ENCODE measurements at regions not wholly inside any gene's neighbourhood (a gene's known extent, or its start where the extent isn't known, plus 50 kb on each side); places are given as distances from the start of the nearest gene placed in this dataset.

DNA sequence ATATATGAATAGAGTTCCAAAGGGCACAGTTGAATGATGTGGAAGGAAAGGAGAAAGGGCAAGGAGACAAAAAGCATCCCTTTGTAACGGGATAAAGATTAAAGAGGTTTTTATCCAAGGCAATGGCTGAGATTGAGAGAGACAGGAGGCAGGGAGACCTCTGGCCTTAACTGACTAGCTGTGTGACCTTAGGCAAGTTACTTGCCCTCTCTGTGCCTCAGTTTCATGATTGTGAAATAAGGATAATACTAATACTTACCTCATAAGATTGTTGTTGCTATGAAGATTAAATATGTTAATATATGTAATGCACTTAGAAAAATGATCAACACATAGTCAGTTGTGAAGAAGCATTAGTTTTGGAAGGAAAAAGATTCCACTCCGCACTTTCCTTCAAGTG, 130.2 kb upstream of the EEA1 start:
- Histone ChIP-seq H3K36me3 (no peaks in the 10 kb centered on the region), H3K27me3 (no peaks in the 10 kb centered on the region), H3K27ac (no peak overlapping the region), H3K4me3 (no peak overlapping the region), H3K9me3 (no peaks in the 10 kb centered on the region), H3K4me1 (ENCODE audit: insufficient read depth) (peaks cover 13% of the 10 kb centered on the region)
- intact Hi-C loops (cut with DNase I): no loop called here
- TF ChIP-seq, protein P1, sequence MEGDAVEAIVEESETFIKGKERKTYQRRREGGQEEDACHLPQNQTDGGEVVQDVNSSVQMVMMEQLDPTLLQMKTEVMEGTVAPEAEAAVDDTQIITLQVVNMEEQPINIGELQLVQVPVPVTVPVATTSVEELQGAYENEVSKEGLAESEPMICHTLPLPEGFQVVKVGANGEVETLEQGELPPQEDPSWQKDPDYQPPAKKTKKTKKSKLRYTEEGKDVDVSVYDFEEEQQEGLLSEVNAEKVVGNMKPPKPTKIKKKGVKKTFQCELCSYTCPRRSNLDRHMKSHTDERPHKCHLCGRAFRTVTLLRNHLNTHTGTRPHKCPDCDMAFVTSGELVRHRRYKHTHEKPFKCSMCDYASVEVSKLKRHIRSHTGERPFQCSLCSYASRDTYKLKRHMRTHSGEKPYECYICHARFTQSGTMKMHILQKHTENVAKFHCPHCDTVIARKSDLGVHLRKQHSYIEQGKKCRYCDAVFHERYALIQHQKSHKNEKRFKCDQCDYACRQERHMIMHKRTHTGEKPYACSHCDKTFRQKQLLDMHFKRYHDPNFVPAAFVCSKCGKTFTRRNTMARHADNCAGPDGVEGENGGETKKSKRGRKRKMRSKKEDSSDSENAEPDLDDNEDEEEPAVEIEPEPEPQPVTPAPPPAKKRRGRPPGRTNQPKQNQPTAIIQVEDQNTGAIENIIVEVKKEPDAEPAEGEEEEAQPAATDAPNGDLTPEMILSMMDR (IDR thresholded peaks at IDR 0.05): no peak
- TF ChIP-seq EP300 (IDR thresholded peaks at IDR 0.05) (no peak), POLR2A (IDR thresholded peaks at IDR 0.05) (no peak)
- no peak for DNase-seq
- WGBS, 3 donors: 93 to 97% (median 95%) methylated on average over 2 of the region's 2 CpGs

DNA sequence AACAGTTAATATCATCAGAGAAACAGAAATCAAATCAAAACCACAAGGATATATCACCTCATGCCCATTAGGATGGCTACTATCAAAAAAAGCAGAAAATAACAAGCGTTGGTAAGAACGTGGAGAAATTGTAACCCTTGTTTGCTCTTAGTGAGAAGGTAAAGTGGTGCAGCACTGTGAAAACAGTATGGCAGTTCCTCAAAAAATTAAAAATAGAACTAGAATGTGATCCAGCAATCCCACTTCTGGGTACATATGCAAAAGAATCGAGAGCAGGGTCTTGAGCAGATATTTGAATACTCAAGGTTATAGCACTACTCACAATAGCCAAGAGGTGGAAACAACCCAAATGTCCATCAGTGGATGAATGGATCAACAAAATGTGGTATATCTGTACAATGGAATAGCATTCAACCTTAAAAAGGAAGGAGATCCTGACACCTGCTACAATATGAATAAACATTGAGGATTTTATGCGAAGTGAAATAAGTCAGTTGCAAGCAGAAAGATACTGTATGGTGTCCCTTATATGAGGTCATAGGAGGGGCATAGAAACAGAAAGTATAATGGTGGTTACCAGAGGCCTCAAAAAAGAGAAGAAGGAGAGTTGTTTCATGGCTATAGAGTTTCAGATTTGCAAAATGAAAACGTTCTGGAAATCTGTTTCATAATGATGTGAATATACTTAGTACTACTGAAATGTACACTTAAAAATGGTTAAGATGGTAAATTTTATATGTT, 131.0 kb upstream of the EEA1 start:
- Histone ChIP-seq H3K27me3 (no peaks in the 10 kb centered on the region), H3K27ac (peak overlapping the region in 1 of 2 donors; percentile 31), H3K36me3 (no peaks in the 10 kb centered on the region), H3K4me1 (ENCODE audit: insufficient read depth) (peaks cover 13% of the 10 kb centered on the region), H3K9me3 (no peaks in the 10 kb centered on the region), H3K4me3 (no peak overlapping the region)
- WGBS, 3 donors: 64 to 73% (median 71%) methylated on average over 5 of the region's 5 CpGs
- no peak for DNase-seq
- TF ChIP-seq POLR2A (IDR thresholded peaks at IDR 0.05): no peak
- TF ChIP-seq, protein P1 (IDR thresholded peaks at IDR 0.05): no peak
- TF ChIP-seq EP300 (IDR thresholded peaks at IDR 0.05): no peak
- intact Hi-C loops (cut with DNase I): no loop called here

DNA sequence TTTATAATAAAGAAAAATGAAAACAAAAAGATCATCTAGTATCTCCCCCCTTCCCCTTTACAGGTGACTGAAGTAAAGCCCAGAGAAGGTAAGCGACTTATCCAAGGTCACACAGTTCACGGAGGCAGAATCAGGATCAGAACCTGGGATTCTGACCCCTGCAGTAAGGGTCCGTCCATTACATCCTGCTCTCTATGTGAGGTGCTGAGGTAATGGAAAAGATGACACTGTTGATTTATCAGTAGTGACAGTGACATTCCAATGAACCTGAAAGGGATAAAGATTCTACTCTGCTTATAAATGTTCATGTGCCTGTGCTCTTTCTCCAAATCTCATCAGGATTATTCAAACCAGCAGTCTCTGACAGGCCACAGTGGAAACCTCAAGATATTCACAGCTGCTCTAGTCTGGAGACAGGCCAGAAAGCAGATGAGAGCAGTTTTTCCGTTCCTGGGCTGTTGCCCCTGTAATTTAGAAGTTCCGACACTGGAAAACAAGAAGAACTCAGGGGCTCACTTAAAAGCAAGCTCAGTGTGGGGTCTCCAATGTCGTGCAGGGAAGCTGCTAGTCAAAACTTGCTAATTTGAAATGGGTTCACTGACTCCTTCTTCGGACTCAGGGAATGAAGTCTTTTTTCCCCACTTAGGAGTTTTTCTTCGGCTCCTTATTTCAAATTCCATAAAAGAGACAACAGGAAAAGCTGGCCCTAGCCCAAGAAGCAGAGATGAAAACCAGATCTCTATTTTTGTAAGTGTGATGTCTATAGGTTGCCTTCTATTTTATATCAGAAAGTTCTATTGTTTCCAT, 131.8 kb upstream of the EEA1 start:
- H3K4me1 ChIP-seq (ENCODE audit: insufficient read depth): peaks cover 13% of the 10 kb centered on the region
- no peaks in the 10 kb centered on the region for H3K27me3 ChIP-seq
- TF ChIP-seq EP300 (IDR thresholded peaks at IDR 0.05) (no peak), POLR2A (IDR thresholded peaks at IDR 0.05) (no peak)
- no peaks in the 10 kb centered on the region for H3K9me3 ChIP-seq
- peak overlapping the region in 1 of 2 donors; percentile 31 for H3K27ac ChIP-seq
- no peak overlapping the region for H3K4me3 ChIP-seq
- intact Hi-C loops (cut with DNase I): no loop called here
- WGBS, 3 donors: 14 to 17% (median 16%) methylated on average over 8 of the region's 8 CpGs
- peak; percentile 33 to 69 (median 56) for DNase-seq
- H3K36me3 ChIP-seq: no peaks in the 10 kb centered on the region

DNA sequence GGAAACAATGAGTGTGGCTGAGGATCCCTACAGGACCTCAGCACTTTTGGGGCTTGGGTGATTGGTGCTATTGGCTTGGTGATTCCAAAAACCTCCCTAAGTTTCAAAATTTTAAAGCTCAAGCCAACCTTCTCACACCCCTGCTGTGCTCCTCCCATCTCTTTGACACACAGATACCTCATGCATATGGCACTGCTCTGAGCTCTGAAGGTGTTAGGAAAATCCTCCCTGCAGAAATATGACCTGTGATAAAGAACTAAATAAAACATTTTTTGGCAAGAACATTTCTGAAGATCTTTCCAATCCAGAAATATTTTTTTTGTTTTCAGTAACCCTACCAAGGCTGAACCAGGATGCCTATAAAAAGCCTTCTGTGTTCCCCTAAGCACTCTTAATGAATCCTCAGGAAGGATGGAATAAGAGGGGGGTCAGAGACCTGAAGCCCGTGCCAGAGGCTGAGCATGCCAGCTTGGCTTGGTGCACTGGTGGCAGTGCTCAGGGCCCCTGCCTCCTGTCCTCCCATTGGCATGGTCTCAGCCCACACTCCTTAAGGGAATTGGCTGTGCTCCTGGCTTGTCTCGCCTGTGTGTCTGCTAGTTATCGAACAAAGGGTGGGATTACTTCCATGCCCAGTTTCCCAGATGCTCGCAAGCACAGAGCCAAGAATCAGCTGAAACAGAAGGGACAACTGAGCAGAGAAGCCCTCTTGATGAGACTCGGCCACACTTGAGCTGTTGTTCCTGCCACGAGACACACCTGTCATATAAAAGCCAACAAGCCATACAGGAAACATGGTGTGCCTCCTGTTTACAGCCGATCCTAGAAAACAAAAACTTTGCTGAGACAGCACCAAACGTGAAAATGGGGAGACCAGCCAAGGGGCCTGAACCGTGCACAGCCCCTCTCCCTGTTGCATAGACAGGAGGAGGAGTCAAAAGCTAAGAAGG, 132.7 kb upstream of the EEA1 start:
- Histone ChIP-seq H3K27me3 (no peaks in the 10 kb centered on the region), H3K27ac (peak overlapping the region in 1 of 2 donors; percentile 31), H3K9me3 (no peaks in the 10 kb centered on the region), H3K36me3 (no peaks in the 10 kb centered on the region), H3K4me3 (no peak overlapping the region), H3K4me1 (ENCODE audit: insufficient read depth) (peaks cover 13% of the 10 kb centered on the region)
- DNase-seq: peak; percentile 18 to 62 (median 34)
- TF ChIP-seq EP300 (IDR thresholded peaks at IDR 0.05): no peak
- TF ChIP-seq, protein P1 (IDR thresholded peaks at IDR 0.05): no peak
- TF ChIP-seq POLR2A (IDR thresholded peaks at IDR 0.05): no peak
- WGBS, 3 donors: 17 to 18% (median 17%) methylated on average over 9 of the region's 9 CpGs
- intact Hi-C loops (cut with DNase I): no loop called here

Measured in ovary (tissue), 7 donors.